GM12865 (cell line): ENCODE measurements at regions not wholly inside any gene's neighbourhood (a gene's known extent, or its start where the extent isn't known, plus 50 kb on each side); places are given as distances from the start of the nearest gene placed in this dataset.

Experiments used
- DNase-seq: peaks from one replicate; pipeline ENCODE4 v3.0.0; 2010; ENCODE audit warnings: low read depth
- H3K4me3 ChIP-seq: 2 replicates; pipeline ENCODE4 v1.5.1; 2011; ENCODE audit warnings: mild to moderate bottlenecking, low read depth, low read length, control low read depth
- CTCF ChIP-seq: IDR thresholded peaks from 2 replicates; pipeline ENCODE4 v1.5.1; 2011; ENCODE audit warnings: low read length, control low read depth, low read depth, inconsistent platforms; ENCODE audit not compliant: insufficient read depth; ENCODE audit errors: missing control alignments

- no peak for TF ChIP-seq CTCF
- no peak overlapping the region for H3K4me3 ChIP-seq
- DNase-seq = no peak
Observed at GRCh38 chr12:107361970-107362369, 268.6 kb upstream of the CRY1 start.

GRCh38 chr12:107362960-107363359 is 269.6 kb upstream of the CRY1 start:
- no peak for DNase-seq
- no peak for TF ChIP-seq CTCF
- H3K4me3 ChIP-seq = no peak overlapping the region

- no peak for TF ChIP-seq CTCF
- H3K4me3 ChIP-seq = no peak overlapping the region
- DNase-seq = no peak
Observed at GRCh38 chr12:107364875-107365518, 271.6 kb upstream of the CRY1 start.

- no peak for DNase-seq
- H3K4me3 ChIP-seq = no peak overlapping the region
- TF ChIP-seq CTCF = no peak
Observed at GRCh38 chr12:107365703-107366102, 272.4 kb upstream of the CRY1 start.

GRCh38 chr12:107366322-107366721 is 273.0 kb upstream of the CRY1 start:
- DNase-seq = no peak
- TF ChIP-seq CTCF = no peak
- no peak overlapping the region for H3K4me3 ChIP-seq

GRCh38 chr12:107368586-107368985 is 275.2 kb upstream of the CRY1 start:
- DNase-seq = no peak
- TF ChIP-seq CTCF = no peak
- no peak overlapping the region for H3K4me3 ChIP-seq

GRCh38 chr12:107369006-107369405 is 275.7 kb upstream of the CRY1 start:
- no peak for TF ChIP-seq CTCF
- DNase-seq = no peak
- no peak overlapping the region for H3K4me3 ChIP-seq
